Natural killer cell (primary cell): ENCODE measurements at regions not wholly inside any gene's neighbourhood (a gene's known extent, or its start where the extent isn't known, plus 50 kb on each side); places are given as distances from the start of the nearest gene placed in this dataset.

Experiments
- ATAC-seq, 3 donors: fragments of 150-1000 bp in 2 of 3; fragments of 200-7000 bp in 1 of 3; cut with Tn5 transposase; 1 replicate in 1 of 3; 2 replicates in 2 of 3; pipeline ENCODE4 v1.10.0; 2021; ENCODE audit warnings: mild to moderate bottlenecking in 2 of 3, moderate library complexity in 2 of 3
- DNase-seq, 2 donors: peaks; one replicate each; pipeline versions ENCODE4 v3.0.0 to v3.0.0-alpha.2; 2013 to 2021; ENCODE audit warnings: mixed read lengths in 1 of 2
- H3K27ac ChIP-seq: one replicate; pipeline ENCODE4 v1.5.1; 2013; ENCODE audit warnings: mild to moderate bottlenecking, low read length
- H3K27me3 ChIP-seq: one replicate; pipeline ENCODE4 v1.6.1; 2013; ENCODE audit warnings: low read length; ENCODE audit not compliant: control insufficient read depth, insufficient read depth
- H3K36me3 ChIP-seq: one replicate; pipeline ENCODE4 v1.6.1; 2013; ENCODE audit warnings: low read length; ENCODE audit not compliant: control insufficient read depth, insufficient read depth
- H3K4me1 ChIP-seq: one replicate; pipeline ENCODE4 v1.6.1; 2013; ENCODE audit warnings: low read length; ENCODE audit not compliant: control insufficient read depth, insufficient read depth
- H3K4me3 ChIP-seq: one replicate; pipeline ENCODE4 v1.5.1; 2013; ENCODE audit warnings: low read length
- H3K9me3 ChIP-seq: one replicate; pipeline ENCODE4 v1.6.1; 2013; ENCODE audit warnings: low read length; ENCODE audit not compliant: control insufficient read depth, insufficient read depth
- H3K27ac Mint-ChIP-seq, 2 donors: one replicate each; pipeline ENCODE4 v1.8.0; 2022; ENCODE audit warnings: mild to moderate bottlenecking in 2 of 2, mixed read lengths in 2 of 2, moderate library complexity in 1 of 2
- H3K27me3 Mint-ChIP-seq, 2 donors: one replicate each; pipeline ENCODE4 v1.8.0; 2022; ENCODE audit warnings: low read depth in 2 of 2, mixed read lengths in 2 of 2
- H3K36me3 Mint-ChIP-seq: one replicate; pipeline ENCODE4 v1.8.0; 2022; ENCODE audit warnings: mixed read lengths
- H3K4me1 Mint-ChIP-seq, 2 donors: one replicate each; pipeline ENCODE4 v1.8.0; 2022; ENCODE audit warnings: mixed read lengths in 2 of 2
- H3K4me3 Mint-ChIP-seq: one replicate; pipeline ENCODE4 v1.8.0; 2022; ENCODE audit warnings: mild to moderate bottlenecking, moderate library complexity, mixed read lengths
- H3K9me3 Mint-ChIP-seq, 2 donors: one replicate each; pipeline ENCODE4 v1.8.0; 2022; ENCODE audit warnings: mixed read lengths in 2 of 2
- CTCF ChIP-seq: fragments of 200-600 bp; IDR thresholded peaks from one replicate; pipeline ENCODE4 v1.8.0; 2022; ENCODE audit warnings: antibody characterized with exemption
- WGBS: methylation state at CpG from one replicate; pipeline ENCODE4 v1.1.7; 2013; ENCODE audit warnings: missing lambda C conversion rate; ENCODE audit not compliant: insufficient coverage; 5-methylcytosine and 5-hydroxymethylcytosine counted together
- intact Hi-C: fragments of 100-400 bp; cut with micrococcal nuclease; formaldehyde crosslinking; loops from one replicate; pipeline ENCODE4 v1.14.2; 2022

- H3K4me1 ChIP-seq: no peaks in the 10 kb centered on the region
- no peaks in the 10 kb centered on the region for H3K36me3 Mint-ChIP-seq
- no peak overlapping the region for H3K27ac Mint-ChIP-seq
- intact Hi-C loops: no loop called here
- no peak overlapping the region for H3K4me3 ChIP-seq
- no peaks in the 10 kb centered on the region for H3K4me1 Mint-ChIP-seq
- ATAC-seq (no peak), DNase-seq (no peak)
- no peaks in the 10 kb centered on the region for H3K27me3 Mint-ChIP-seq
- H3K9me3 ChIP-seq: peaks cover 12% of the 10 kb centered on the region
- peaks cover 12 to 21% of the 10 kb centered on the region in 2 donors for H3K9me3 Mint-ChIP-seq
- 60% methylated on average over 1 of the region's 1 CpG for WGBS
- H3K4me3 Mint-ChIP-seq: no peak overlapping the region
- no peak overlapping the region for H3K27ac ChIP-seq
- H3K27me3 ChIP-seq: no peaks in the 10 kb centered on the region
- no peak for TF ChIP-seq CTCF
- H3K36me3 ChIP-seq: no peaks in the 10 kb centered on the region
Measured at GRCh38 chr10:55001422-55001821, 200.4 kb upstream of the PCDH15 start.

GRCh38 chr10:54993148-54993547 lies 192.1 kb upstream of the PCDH15 start:
- Histone ChIP-seq H3K27me3 (no peaks in the 10 kb centered on the region), H3K36me3 (no peaks in the 10 kb centered on the region), H3K27ac (no peak overlapping the region), H3K4me3 (no peak overlapping the region), H3K9me3 (peaks cover 9% of the 10 kb centered on the region), H3K4me1 (no peaks in the 10 kb centered on the region)
- no peak for ATAC-seq
- no peak for TF ChIP-seq CTCF
- no peaks in the 10 kb centered on the region for H3K27me3 Mint-ChIP-seq
- intact Hi-C loops: no loop called here
- H3K4me1 Mint-ChIP-seq: no peaks in the 10 kb centered on the region
- no peaks in the 10 kb centered on the region for H3K36me3 Mint-ChIP-seq
- WGBS: 65% methylated on average over 2 of the region's 2 CpGs
- no peak for DNase-seq
- peaks cover 11 to 13% of the 10 kb centered on the region in 2 donors for H3K9me3 Mint-ChIP-seq
- no peak overlapping the region for H3K4me3 Mint-ChIP-seq
- no peak overlapping the region for H3K27ac Mint-ChIP-seq

- Histone ChIP-seq H3K4me3 (no peak overlapping the region), H3K27ac (no peak overlapping the region), H3K36me3 (no peaks in the 10 kb centered on the region), H3K9me3 (peaks cover 3% of the 10 kb centered on the region), H3K27me3 (no peaks in the 10 kb centered on the region), H3K4me1 (no peaks in the 10 kb centered on the region)
- TF ChIP-seq CTCF: no peak
- Mint-ChIP-seq H3K27me3 (no peaks in the 10 kb centered on the region), H3K27ac (no peak overlapping the region), H3K4me1 (no peaks in the 10 kb centered on the region), H3K9me3 (peaks cover 7 to 12% of the 10 kb centered on the region in 2 donors), H3K36me3 (no peaks in the 10 kb centered on the region), H3K4me3 (no peak overlapping the region)
- 10% methylated on average over 1 of the region's 1 CpG for WGBS
- intact Hi-C loops: no loop called here
- ATAC-seq: no peak
- no peak for DNase-seq
Measured at GRCh38 chr10:54985732-54986131, 184.7 kb upstream of the PCDH15 start.

- Histone ChIP-seq H3K4me1 (no peaks in the 10 kb centered on the region), H3K36me3 (no peaks in the 10 kb centered on the region), H3K4me3 (no peak overlapping the region), H3K27me3 (no peaks in the 10 kb centered on the region), H3K9me3 (no peaks in the 10 kb centered on the region), H3K27ac (no peak overlapping the region)
- Mint-ChIP-seq H3K9me3 (peaks cover 2 to 11% of the 10 kb centered on the region in 2 donors), H3K4me3 (no peak overlapping the region), H3K4me1 (no peaks in the 10 kb centered on the region), H3K36me3 (no peaks in the 10 kb centered on the region), H3K27ac (no peak overlapping the region), H3K27me3 (no peaks in the 10 kb centered on the region)
- no peak for DNase-seq
- intact Hi-C loops: no loop called here
- TF ChIP-seq CTCF: no peak
- no peak for ATAC-seq
Measured at GRCh38 chr10:54983255-54983654, 182.2 kb upstream of the PCDH15 start.
